ENCODE measurements at regions not wholly inside any gene's neighbourhood (a gene's known extent, or its start where the extent isn't known, plus 50 kb on each side); places are given as distances from the start of the nearest gene placed in this dataset.

GRCh38 chr10:10141782-10142382, 875.8 kb upstream of the CELF2 start:
- no peak for DNase-seq (ENCODE audit: low read depth)
- no peak overlapping the region for H3K4me3 ChIP-seq (ENCODE audit: low read depth, low read length)
- TF ChIP-seq, protein P1, sequence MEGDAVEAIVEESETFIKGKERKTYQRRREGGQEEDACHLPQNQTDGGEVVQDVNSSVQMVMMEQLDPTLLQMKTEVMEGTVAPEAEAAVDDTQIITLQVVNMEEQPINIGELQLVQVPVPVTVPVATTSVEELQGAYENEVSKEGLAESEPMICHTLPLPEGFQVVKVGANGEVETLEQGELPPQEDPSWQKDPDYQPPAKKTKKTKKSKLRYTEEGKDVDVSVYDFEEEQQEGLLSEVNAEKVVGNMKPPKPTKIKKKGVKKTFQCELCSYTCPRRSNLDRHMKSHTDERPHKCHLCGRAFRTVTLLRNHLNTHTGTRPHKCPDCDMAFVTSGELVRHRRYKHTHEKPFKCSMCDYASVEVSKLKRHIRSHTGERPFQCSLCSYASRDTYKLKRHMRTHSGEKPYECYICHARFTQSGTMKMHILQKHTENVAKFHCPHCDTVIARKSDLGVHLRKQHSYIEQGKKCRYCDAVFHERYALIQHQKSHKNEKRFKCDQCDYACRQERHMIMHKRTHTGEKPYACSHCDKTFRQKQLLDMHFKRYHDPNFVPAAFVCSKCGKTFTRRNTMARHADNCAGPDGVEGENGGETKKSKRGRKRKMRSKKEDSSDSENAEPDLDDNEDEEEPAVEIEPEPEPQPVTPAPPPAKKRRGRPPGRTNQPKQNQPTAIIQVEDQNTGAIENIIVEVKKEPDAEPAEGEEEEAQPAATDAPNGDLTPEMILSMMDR (conservative IDR thresholded peaks at IDR 0.05; ENCODE audit: low read depth, low read length), result no peak

DNA sequence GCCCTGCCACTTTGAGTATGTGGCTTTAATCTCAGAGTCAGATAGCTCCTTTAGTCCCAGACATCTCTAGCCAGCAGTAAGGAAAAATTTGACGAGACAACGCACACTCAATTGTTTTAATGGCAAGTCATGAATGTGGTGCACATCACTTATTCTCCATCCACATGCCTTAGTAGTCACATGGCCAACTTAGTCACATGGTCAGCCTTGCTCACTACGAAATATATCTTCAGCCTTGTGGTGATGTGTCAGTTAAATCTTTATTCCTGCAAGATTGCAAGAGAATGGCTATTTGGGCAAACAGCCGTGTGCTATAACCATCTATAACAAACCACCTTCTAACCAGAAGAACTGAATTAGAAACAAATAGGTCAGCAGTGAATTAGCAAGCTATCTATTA, 871.1 kb upstream of the CELF2 start:
- DNase-seq (ENCODE audit: low read depth), result no peak
- no peak overlapping the region for H3K4me3 ChIP-seq (ENCODE audit: low read depth, low read length)
- TF ChIP-seq, protein P1 (conservative IDR thresholded peaks at IDR 0.05; ENCODE audit: low read depth, low read length), result no peak

- DNase-seq (ENCODE audit: low read depth), result peak; percentile 11
- H3K4me3 ChIP-seq (ENCODE audit: low read depth, low read length), result no peak overlapping the region
- TF ChIP-seq, protein P1 (conservative IDR thresholded peaks at IDR 0.05; ENCODE audit: low read depth, low read length), result no peak
Measured at GRCh38 chr10:10149899-10150298, 867.8 kb upstream of the CELF2 start.

GRCh38 chr10:10156917-10157600, 860.6 kb upstream of the CELF2 start:
- H3K4me3 ChIP-seq (ENCODE audit: low read depth, low read length), result no peak overlapping the region
- DNase-seq (ENCODE audit: low read depth), result no peak
- TF ChIP-seq, protein P1 (conservative IDR thresholded peaks at IDR 0.05; ENCODE audit: low read depth, low read length), result no peak

DNA sequence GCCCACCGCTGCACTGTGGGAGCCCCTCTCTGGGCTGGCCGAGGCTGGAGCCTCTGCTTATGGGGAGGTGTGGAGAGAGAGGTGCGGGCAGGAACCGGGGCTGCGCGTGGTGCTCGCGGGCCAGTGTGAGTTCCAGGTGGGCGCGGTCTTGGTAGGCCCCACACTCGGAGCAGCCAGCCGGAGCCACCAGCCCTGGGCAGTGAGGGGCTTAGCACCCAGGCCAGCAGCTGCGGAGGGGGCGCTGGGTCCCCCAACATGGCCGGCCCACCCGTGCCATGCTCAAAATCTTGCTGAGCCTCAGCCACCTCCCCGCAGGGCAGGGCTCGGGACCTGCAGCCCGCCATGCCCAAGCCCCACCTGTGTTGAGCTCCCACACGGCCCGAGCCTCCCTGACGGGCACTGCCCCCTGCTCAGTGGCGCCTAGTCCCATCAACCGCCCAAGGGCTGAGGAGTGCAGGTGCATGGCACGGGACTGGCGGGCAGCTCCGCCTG, 856.8 kb upstream of the CELF2 start:
- no peak for DNase-seq (ENCODE audit: low read depth)
- H3K4me3 ChIP-seq (ENCODE audit: low read depth, low read length), result no peak overlapping the region
- TF ChIP-seq, protein P1 (conservative IDR thresholded peaks at IDR 0.05; ENCODE audit: low read depth, low read length), result no peak

- H3K4me3 ChIP-seq (ENCODE audit: low read depth, low read length), result no peak overlapping the region
- TF ChIP-seq, protein P1 (conservative IDR thresholded peaks at IDR 0.05; ENCODE audit: low read depth, low read length), result no peak
- no peak for DNase-seq (ENCODE audit: low read depth)
Measured at GRCh38 chr10:10164848-10165247, 852.8 kb upstream of the CELF2 start.

- TF ChIP-seq, protein P1 (conservative IDR thresholded peaks at IDR 0.05; ENCODE audit: low read depth, low read length), result no peak
- DNase-seq (ENCODE audit: low read depth), result no peak
- no peak overlapping the region for H3K4me3 ChIP-seq (ENCODE audit: low read depth, low read length)
Measured at GRCh38 chr10:10165415-10165814, 852.3 kb upstream of the CELF2 start.

Measured in choroid plexus epithelial cell (primary cell).